Activated CD4-positive, alpha-beta T cell treated with anti-CD3 and anti-CD28 coated beads, Interleukin-2, amount 50 U/mL, for 4 hours (primary cell): ENCODE measurements at regions not wholly inside any gene's neighbourhood (a gene's known extent, or its start where the extent isn't known, plus 50 kb on each side); places are given as distances from the start of the nearest gene placed in this dataset.

Experiments used
- DNase-seq, 2 experiments: peaks; one replicate each; pipeline ENCODE4 v3.0.0-alpha.2; 2020

- no peak for DNase-seq
These were observed 231.4 kb downstream of the PAX1 start for GRCh38 chr20:21936720-21937380.

DNA sequence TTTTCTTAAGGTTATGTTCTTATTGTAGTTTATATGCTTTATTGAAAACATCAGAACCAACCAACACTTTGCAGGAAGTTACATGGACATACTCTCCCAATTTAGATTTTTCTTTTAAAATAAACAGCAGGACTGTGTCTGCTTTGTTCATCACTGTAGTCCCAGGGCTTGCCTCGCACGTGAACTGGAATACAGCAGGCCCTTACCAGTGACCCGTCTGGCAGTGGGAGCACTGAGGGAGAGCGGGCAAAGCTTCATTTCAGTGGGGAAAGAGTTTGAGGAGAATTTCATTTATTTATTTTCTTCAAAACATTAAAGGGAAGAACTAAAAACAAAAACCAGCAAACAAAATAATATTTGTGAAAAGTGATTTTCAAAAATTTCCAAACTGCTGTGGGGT is 230.8 kb downstream of the PAX1 start:
- no peak for DNase-seq

DNA sequence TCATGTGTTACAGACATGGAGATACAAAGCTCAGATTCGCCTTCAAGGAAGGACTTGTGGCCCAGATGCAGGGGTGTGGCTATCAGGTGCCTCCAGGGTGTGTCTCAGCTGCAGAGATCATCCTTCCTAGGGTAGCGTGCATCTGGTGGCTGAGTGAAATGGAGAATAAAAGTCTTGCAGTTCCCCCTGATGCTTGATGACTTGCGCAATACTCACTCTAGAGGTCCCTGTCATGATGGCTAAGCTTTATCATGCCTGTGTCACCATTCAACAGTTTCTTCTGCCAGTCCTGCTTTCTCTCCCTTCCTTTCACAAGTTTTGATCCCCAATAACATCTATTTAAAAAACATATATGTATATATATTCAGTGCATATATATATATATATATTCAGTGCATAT is 228.1 kb downstream of the PAX1 start:
- DNase-seq = no peak

GRCh38 chr20:21921251-21921650 is 215.8 kb downstream of the PAX1 start:
- DNase-seq = no peak

DNA sequence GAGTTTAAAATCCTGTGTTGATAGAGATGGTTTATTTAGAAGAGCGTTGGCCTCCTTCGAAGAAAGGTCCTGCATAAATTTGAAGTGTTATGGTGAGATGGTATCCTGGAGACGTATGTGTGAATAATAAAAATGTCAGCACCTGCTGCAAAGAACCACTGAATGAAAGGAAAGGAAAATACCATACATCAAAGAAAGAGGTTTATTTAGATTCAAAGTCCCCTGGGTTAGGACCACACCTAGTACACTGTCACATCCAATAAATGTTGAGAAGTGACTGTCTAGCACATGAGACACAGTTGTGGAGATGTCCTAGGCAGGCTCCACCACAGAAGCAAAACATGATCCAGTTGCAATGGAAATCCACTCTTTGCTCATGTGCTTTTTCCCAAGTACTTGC is 214.7 kb downstream of the PAX1 start:
- no peak for DNase-seq

- no peak for DNase-seq
These were observed 212.9 kb downstream of the PAX1 start for GRCh38 chr20:21918398-21918797.

- no peak for DNase-seq
These were observed 196.9 kb downstream of the PAX1 start for GRCh38 chr20:21902391-21902790.

GRCh38 chr20:21901470-21902275 is 196.2 kb downstream of the PAX1 start:
- DNase-seq = no peak

DNA sequence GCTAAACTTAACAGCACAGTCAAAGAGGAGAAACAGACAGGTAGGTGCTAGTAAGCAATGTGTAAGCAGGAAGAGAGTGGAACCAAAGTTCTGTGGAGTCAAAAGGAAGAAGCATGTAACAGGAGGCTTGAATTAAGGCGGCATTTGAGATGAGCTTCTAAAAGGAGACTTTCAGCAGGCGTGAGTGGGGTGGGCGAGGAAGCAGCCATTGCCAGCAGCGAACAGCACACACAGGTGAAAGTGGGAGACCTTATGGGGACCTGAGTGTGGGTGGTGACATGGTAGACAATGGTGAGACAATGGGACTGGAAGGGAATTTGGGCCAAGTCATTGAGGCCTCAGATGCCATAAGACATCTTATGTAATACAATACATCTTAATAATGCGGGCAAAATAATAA is 195.0 kb downstream of the PAX1 start:
- DNase-seq = no peak

DNA sequence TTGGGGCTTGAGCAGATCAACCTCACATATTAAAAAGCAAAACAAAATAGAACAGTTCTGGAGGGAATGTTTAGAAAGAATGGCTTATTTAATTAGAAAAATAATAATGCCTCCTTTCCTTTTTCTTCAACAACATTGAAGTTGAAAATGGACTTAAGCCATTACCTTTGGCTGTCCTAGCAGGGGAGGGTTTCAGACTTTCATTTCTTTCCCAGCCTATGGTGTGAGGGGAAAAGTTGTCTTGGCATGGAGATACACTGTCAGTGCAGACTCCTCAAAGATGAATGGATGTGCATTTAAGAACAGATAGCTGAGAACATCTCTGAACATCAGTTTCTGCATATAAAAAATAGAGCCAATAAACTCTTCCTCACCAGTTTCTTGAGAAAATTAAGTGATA is 169.5 kb downstream of the PAX1 start:
- no peak for DNase-seq

- no peak for DNase-seq
These were observed 168.7 kb downstream of the PAX1 start for GRCh38 chr20:21874127-21874526.

DNA sequence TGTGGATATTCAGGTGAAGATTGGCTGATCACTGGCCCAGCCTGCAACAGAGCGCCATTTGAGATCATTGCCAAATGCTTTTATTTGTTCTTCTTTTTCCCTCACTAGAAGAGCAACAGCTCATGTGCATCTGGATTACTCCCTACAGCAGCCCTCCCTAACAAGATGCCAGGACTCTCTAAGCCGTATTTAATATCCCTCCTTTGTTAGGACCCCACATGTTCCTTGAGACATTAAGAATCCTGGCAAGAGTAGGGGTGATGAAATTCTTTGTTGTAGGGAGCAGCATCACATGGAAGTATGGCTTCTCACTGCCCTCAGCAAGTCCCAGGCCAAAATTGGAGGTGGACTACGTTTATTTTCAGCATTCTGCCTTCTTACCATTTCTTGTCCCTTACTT is 167.8 kb downstream of the PAX1 start:
- no peak for DNase-seq

GRCh38 chr20:21867811-21868210 is 162.3 kb downstream of the PAX1 start:
- DNase-seq = no peak

- no peak for DNase-seq
These were observed 161.9 kb downstream of the PAX1 start for GRCh38 chr20:21867353-21867752.

- DNase-seq = no peak
These were observed 157.5 kb downstream of the PAX1 start for GRCh38 chr20:21862956-21863355.

DNA sequence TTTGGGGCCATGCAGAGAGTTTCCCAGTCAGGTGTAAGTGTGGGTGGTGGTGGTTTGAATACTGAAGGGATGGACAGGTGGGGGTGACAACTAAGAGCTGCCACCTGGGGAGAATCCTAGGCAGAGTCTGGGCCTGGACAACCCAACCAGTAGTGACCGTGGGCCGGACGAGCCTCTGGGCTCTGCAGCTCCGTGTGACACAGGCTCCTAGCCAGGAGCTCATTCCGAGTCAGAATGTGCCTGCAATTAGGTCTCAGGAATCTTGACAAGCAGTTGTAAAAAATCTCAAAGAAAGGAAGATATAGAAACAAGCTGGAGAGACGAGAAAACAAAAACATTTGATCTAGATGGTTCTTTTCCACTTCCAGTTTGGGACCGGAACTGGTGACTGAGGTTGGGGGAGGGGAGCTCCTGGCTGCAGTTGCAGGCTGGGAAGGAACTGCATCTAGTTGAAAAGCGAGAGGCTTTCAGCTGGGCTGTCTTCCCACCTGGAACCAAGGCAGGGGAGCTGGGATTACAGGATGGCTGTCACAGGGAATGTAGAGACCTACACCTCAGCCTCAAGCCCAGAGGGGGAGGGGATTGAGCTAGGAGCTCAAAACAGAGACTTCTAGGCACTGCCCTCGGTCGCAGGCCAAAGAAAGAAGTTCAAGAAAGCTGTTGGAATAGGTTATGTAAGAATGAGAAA is 156.9 kb downstream of the PAX1 start:
- no peak for DNase-seq

GRCh38 chr20:21840991-21841390 is 135.5 kb downstream of the PAX1 start:
- no peak for DNase-seq

DNA sequence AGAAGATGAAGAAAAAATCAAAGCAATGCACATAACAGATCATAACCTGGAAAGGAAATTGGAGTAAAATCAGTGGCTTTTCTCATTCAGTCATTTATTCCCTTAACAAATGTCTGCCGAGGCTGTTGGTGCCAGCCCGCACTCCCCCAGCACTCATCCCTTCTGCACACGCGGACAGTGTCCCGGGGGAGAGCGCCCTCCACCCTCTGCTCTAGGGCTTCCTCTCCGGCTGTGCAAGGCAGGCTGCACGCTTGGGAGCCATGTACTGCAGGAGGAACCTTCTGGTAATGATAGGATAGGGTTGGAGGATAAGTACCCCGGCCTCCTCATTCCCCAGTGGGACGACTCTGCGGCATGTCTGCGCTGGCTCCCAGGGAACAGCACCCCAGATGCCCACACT is 134.5 kb downstream of the PAX1 start:
- no peak for DNase-seq

DNA sequence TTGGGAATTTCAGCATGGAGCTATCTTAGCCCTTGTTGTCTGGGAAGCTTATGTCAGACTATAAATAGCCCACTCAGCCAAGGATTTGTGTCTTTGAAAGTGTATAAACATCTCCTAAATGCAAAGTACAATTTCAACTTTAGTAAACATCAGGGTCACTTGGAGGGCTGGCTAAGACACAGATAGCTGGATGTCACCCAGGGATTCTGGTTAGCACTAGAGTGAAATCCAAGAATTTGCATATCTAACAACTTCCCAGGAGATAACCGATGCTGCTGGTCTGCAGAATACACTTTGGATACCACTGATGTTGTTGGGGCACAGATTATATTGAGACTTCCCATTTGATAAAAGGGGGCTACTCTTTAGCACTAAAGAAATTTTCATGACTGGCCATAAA is 130.9 kb downstream of the PAX1 start:
- no peak for DNase-seq

- no peak for DNase-seq
These were observed 129.6 kb downstream of the PAX1 start for GRCh38 chr20:21835042-21835441.

DNA sequence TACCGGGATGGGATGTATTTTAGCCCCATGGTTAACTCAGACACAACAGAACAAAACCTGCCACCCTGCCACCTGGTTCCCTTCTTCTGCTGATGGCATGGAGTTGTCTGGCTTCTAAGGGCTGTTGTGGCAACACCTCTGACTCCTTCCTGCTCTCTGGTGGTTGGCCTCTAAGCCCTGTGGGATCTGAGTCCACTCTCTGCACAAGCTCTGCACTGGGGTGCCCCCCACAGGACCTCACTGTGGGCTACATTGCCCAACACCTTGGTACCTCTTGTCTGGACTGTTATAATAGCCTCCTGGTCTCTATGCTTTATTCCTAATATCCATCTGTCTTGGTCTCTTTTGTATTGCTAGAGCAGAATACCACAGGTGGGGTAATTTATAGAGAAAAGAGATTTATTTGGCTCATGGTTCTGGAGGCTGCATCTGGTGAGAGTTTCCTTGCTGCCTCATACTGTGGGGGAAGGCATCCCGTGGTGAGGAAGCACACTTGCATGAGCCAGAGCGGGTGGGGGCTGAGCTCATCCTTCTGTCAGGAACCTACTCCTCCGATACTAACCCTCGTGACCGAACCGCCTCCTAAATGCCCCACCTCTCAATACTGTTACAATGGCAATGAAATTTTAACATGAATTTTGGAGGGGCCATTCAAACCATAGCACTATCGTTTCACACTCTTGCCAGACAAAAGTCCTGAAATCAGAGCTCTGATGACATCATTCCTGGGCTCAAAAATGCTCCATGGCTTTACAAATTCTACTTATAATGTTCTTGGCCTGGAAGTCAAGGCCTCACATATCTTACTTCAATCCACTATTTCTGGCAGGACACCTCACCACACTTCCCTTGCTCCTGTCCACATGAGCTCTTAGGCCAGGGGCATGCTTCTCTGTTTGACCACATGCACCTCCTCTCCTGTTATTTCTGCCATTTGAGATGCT is 127.2 kb downstream of the PAX1 start:
- no peak for DNase-seq

DNA sequence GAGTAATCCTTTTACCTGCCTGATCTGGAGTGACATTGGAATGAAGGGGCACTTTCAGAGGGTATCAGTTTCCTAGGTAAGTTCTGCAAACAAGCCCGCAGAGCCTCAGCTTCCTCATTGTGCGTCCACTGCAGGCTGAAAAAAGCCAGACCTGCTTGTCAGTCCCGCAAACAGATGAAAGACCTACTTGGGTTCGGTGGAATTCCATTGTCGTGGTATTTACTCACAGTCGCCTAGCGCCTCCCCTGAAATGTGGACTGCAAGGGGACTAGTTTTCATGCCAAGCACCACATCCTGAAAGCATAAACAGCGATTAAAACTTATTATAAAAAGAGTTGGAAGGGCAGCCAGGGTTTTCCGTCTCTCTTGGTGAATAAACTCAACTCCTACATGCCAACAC is 121.5 kb downstream of the PAX1 start:
- no peak for DNase-seq

GRCh38 chr20:21821358-21821757 is 115.9 kb downstream of the PAX1 start:
- DNase-seq = no peak
